ENCODE measurements at regions not wholly inside any gene's neighbourhood (a gene's known extent, or its start where the extent isn't known, plus 50 kb on each side); places are given as distances from the start of the nearest gene placed in this dataset.

DNA sequence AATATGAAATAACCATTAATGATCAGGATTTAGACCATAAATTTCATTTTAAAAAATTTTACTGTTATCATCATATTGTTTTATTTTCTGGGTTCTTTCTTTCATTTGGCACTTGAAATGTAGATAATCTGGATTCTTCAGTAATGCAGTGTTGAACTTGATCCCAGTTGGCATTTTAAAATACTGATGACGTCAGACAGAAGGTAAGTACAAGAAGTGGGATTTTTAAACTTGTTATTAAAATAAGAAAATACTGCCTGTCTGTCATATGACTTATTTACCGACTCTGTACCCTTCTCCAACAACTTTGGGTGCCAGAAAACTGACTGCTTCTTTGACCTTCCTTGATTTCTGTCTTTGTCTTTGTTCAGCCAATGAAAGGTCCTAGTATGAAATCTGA is 415.1 kb upstream of the NEGR1 start:
- no peak for DNase-seq (ENCODE audit: low read depth)
- H3K4me3 ChIP-seq (replicated peaks; ENCODE audit: low read depth, low read length) = no peak overlapping the region
- TF ChIP-seq, protein P1, sequence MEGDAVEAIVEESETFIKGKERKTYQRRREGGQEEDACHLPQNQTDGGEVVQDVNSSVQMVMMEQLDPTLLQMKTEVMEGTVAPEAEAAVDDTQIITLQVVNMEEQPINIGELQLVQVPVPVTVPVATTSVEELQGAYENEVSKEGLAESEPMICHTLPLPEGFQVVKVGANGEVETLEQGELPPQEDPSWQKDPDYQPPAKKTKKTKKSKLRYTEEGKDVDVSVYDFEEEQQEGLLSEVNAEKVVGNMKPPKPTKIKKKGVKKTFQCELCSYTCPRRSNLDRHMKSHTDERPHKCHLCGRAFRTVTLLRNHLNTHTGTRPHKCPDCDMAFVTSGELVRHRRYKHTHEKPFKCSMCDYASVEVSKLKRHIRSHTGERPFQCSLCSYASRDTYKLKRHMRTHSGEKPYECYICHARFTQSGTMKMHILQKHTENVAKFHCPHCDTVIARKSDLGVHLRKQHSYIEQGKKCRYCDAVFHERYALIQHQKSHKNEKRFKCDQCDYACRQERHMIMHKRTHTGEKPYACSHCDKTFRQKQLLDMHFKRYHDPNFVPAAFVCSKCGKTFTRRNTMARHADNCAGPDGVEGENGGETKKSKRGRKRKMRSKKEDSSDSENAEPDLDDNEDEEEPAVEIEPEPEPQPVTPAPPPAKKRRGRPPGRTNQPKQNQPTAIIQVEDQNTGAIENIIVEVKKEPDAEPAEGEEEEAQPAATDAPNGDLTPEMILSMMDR (IDR thresholded peaks at IDR 0.05; ENCODE audit: low read length, missing control alignments) = no peak

DNA sequence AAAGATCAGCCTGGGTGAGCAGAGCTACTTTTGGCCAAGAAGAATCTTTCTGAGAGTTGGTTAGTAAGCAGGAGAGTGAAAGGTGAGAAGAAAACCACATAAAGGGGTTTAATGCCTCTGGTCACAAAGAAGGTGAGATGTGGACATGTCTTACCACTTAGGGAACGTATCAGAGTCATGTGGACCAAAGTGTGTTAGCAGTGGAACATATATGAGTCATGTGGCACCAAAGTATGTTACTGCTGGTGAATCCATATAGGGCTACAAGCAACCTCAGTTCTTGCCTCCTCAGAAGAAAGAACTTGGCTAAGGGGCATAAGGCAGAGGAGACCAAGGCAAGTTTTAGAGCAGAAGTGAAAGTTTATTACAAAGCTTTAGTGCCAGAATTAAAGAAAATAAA is 411.6 kb upstream of the NEGR1 start:
- TF ChIP-seq, protein P1 (IDR thresholded peaks at IDR 0.05; ENCODE audit: low read length, missing control alignments) = no peak
- no peak overlapping the region for H3K4me3 ChIP-seq (replicated peaks; ENCODE audit: low read depth, low read length)
- DNase-seq (ENCODE audit: low read depth) = no peak

DNA sequence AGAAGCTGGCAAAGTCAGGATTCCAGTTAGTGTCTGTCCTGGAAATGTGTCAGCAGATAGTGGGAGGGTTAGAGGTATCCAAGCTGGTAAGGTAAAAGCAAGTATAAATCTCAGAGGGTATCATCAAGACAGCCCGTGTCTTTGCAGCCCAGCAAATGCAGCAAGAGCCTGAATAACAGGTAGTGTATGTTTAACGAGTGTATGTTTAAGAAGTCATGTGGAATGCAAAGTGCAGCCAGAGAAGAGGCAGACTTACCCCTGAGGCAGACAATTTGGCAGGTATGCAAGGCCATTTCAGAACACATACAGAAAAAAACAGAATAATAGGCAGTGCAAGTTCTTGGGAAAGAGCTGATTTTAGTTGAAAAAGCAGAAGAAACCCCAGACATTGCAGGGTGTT is 411.0 kb upstream of the NEGR1 start:
- no peak overlapping the region for H3K4me3 ChIP-seq (replicated peaks; ENCODE audit: low read depth, low read length)
- TF ChIP-seq, protein P1 (IDR thresholded peaks at IDR 0.05; ENCODE audit: low read length, missing control alignments) = no peak
- DNase-seq (ENCODE audit: low read depth) = no peak

DNA sequence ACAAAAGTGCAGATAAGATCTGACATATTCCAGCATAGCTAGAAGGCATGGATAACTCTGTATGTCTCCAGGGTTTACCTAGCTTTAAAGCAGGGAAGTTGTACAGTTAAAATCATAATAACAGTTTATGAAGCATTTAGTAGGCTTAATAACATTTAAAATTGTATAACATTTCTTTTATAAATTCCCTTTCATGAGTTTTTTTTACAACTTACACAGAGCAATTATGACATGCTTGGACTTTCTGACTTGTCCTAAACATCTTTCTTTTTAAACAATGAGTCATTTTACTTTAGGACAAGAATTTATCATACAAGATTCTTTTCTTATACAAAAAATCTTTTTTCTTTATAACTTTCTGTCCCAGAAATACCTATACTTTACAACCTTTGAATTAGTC is 408.5 kb upstream of the NEGR1 start:
- no peak for DNase-seq (ENCODE audit: low read depth)
- TF ChIP-seq, protein P1 (IDR thresholded peaks at IDR 0.05; ENCODE audit: low read length, missing control alignments) = no peak
- no peak overlapping the region for H3K4me3 ChIP-seq (replicated peaks; ENCODE audit: low read depth, low read length)

DNA sequence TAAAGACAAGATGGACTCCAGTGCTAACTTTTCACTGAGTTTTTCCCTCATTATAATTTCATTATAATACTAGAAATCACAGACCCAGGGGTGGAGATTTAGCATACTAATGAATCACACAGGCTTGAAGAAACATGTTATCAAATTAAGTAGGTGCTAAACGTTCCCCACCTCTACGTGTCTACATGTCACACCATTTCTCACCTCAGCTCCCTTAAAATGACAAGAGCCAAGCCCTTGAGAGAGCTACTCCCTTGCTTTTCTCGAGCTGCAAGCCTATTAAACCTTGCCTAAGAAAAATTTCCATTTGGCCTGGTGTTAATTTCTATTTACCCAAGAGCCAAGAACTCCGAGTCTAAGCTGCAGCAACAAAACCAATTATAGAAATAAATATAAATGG is 396.3 kb upstream of the NEGR1 start:
- no peak for DNase-seq (ENCODE audit: low read depth)
- TF ChIP-seq, protein P1 (IDR thresholded peaks at IDR 0.05; ENCODE audit: low read length, missing control alignments) = no peak
- H3K4me3 ChIP-seq (replicated peaks; ENCODE audit: low read depth, low read length) = no peak overlapping the region

DNA sequence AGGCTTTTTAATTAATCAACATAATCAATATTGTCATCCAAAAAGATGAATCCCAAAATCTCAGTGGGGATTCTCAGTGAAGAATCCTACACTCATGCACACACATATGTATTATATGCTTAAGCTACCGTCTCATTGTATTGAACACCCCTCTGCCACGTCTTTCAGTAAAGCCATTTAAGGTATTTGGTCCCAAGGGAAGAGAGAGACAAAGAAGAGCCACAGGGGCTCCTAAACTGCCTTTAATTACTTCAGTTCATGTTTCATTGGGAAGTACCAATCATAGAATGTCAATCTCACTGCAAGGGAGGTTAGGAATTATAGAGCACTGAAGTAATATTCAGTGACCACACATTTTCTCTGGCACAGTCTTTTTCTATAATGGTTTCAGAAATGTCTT is 388.6 kb upstream of the NEGR1 start:
- no peak for DNase-seq (ENCODE audit: low read depth)
- no peak overlapping the region for H3K4me3 ChIP-seq (replicated peaks; ENCODE audit: low read depth, low read length)
- TF ChIP-seq, protein P1 (IDR thresholded peaks at IDR 0.05; ENCODE audit: low read length, missing control alignments) = no peak

DNA sequence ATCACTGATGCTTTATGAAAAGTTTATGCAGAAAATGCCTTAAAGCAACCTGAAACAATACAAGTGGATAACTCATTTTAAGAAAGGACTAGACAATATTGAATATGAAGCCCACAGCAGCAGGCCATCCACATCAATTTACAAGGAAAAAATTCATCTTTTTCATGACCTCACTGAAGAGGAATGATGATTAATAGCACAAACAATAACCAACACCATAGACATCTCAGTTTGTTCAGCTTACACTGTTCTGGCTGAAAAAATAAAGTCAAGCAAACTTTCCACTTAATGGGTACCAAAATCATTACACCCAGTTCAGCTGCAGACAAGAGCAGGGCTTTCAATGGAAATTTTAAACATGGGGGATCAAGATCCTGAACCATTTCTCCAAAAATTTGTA is 380.6 kb upstream of the NEGR1 start:
- TF ChIP-seq, protein P1 (IDR thresholded peaks at IDR 0.05; ENCODE audit: low read length, missing control alignments) = no peak
- no peak for DNase-seq (ENCODE audit: low read depth)
- H3K4me3 ChIP-seq (replicated peaks; ENCODE audit: low read depth, low read length) = no peak overlapping the region

Measured in fibroblast of pulmonary artery (primary cell).